ENCODE measurements at regions not wholly inside any gene's neighbourhood (a gene's known extent, or its start where the extent isn't known, plus 50 kb on each side); places are given as distances from the start of the nearest gene placed in this dataset.
"Not testable (repeated sequence)": the region's sequence is repeated elsewhere in the genome, so short reads cannot be mapped to it uniquely, and the experiment has no call there.

- no peak for DNase-seq
Measured at GRCh38 chr6:170192905-170193304, 98.0 kb downstream of the DLL1 start.

- not testable (repeated sequence) for DNase-seq
Measured at GRCh38 chr6:170192101-170192500, 98.8 kb downstream of the DLL1 start.

GRCh38 chr6:170190046-170190445 is 100.8 kb downstream of the DLL1 start:
- no peak for DNase-seq

DNA sequence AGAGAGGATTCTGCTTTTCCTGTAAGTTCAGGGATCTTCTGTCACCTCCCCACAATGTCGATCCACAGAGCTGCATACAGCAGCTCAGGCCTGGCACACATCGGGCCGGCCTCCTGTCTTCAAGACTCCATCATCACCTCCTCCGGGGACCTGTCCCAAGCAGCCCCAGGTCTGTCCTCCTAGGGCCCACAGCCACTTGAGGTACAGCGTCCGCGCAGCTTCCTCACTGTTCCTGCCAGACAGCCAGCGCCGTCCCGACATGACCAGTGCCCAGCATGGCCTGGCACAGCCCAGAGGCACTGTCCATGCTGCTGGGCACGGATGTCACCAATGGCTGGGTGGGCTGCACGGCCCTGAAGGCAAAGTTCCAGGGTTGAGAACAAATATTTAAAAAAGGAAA is 101.6 kb downstream of the DLL1 start:
- DNase-seq, result no peak

DNA sequence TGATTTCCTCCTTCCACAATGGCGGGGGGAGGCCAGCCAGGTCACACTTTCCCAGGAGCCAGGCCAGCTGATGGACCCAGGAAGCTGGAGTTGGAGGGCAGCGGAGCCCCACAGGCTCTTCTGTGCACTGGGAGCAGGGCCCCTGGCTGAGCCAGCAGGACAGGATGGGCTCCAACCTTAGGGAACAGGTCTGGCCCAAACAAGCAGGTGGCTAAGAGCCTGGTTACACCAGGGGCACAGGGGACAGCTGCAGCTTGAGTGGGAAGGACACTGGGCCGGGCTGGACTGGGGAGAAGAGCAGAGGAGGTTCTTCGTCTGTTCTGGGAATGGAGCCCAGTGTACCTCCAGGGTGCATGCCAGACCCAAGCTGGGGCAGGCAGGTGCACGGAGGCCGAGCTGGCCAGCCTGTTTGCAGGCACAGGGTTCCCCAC is 102.3 kb downstream of the DLL1 start:
- DNase-seq, result no peak

GRCh38 chr6:170187669-170188566 is 103.0 kb downstream of the DLL1 start:
- DNase-seq, result no peak

GRCh38 chr6:170186941-170187668 is 103.8 kb downstream of the DLL1 start:
- DNase-seq, result no peak

- DNase-seq, result no peak
Measured at GRCh38 chr6:170186006-170186935, 104.6 kb downstream of the DLL1 start.

- no peak for DNase-seq
Measured at GRCh38 chr6:170185175-170185978, 105.5 kb downstream of the DLL1 start.

GRCh38 chr6:170184316-170184715 is 106.6 kb downstream of the DLL1 start:
- no peak for DNase-seq

- no peak for DNase-seq
Measured at GRCh38 chr6:170183521-170183920, 107.4 kb downstream of the DLL1 start.

GRCh38 chr6:170182781-170183120 is 108.1 kb downstream of the DLL1 start:
- no peak for DNase-seq

GRCh38 chr6:170182093-170182780 is 108.6 kb downstream of the DLL1 start:
- DNase-seq, result no peak

- DNase-seq, result no peak
Measured at GRCh38 chr6:170181338-170181690, 109.6 kb downstream of the DLL1 start.

- no peak for DNase-seq
Measured at GRCh38 chr6:170180671-170181337, 110.1 kb downstream of the DLL1 start.

DNA sequence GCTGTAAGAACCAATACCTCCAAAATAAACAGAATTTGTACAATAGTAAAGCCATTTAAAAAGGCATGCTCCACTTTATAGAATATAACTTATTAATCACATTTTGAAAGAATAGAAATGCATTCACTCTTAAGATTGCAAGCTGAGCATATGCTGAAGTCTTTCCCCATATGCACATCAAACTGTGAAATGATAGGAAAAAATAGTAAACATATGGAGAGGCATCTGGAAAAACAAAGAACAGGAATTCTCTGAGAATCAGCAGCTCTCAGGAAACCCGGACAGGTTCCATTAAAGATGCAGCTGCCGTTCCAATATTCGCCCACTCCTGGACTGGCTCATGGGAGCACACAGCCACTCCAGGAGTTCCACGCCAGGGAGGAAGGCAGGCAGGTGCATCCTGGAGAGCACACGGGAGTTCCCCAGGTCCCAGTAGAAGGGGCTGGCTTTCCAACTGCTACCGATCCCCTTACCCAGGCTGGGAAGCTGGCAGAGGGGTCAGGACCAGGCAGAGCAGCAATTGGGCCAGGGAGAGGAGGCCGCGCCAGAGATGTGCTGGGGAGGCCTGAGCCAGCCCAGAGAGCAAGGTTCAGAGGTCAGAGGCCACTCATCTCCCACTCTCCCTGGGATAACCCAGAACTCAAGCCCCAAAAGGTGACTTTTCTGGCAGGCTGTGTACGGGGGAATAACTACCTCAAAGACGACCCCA is 111.1 kb downstream of the DLL1 start:
- DNase-seq, result no peak

- peak; percentile 41 for DNase-seq
Measured at GRCh38 chr6:170178561-170179477, 112.1 kb downstream of the DLL1 start.

DNA sequence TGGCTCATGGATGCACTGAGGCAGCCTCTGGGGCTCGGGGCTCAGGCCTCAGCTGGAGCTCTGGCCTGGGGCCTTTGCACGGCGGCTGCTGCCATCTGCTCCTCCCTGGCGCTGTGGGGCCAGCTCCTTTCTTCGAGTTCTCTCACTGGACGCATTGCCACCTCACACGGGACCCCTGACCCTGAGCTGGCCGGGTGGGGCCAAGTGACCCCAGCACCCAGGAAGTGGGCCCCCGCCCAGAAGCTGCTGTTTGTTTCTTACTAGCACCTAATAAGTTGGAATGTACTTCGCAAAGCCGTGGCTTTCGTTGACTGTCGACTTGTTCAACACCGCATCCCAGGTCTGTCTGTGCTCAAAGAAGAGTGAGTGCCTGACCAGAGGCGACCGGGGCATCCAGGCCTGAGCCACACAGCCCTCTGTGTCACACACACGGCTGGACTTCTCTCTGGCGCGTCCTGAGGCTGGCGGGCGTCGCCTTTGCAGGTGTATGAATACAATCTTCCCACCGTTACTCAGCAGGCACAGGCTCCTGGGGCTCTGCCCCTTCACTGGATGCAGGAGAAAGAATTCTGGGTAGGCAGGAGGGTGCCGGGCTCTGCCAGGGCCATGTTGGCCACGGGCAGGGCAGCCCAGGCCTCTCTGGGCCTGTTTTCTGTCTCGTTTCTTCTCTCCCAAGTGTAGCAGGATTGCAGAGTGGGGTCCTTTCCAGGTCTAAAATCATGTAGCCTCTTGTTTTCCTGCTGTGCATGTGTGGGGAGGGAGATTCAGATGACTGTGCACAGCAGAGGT is 112.9 kb downstream of the DLL1 start:
- no peak for DNase-seq
